GM06990 (cell line): ENCODE measurements at regions not wholly inside any gene's neighbourhood (a gene's known extent, or its start where the extent isn't known, plus 50 kb on each side); places are given as distances from the start of the nearest gene placed in this dataset.
A peak's percentile ranks its signal among the peaks of the same experiment; 100 is the strongest.

Experiments
- DNase-seq: peaks from one replicate; pipeline ENCODE4 v3.0.0-alpha.2; 2011; ENCODE audit not compliant: insufficient read length; ENCODE audit errors: extremely low read depth
- H3K27me3 ChIP-seq: replicated peaks from 2 replicates; pipeline ENCODE4 v1.6.0; 2011; ENCODE audit warnings: low read length; ENCODE audit not compliant: control insufficient read depth, insufficient read depth
- H3K36me3 ChIP-seq: 2 replicates; pipeline ENCODE4 v1.5.1; 2011; ENCODE audit warnings: low read length; ENCODE audit not compliant: control insufficient read depth, insufficient read depth
- H3K4me3 ChIP-seq: replicated peaks from 2 replicates; pipeline ENCODE4 v1.5.1; 2011; ENCODE audit warnings: low read depth, mild to moderate bottlenecking, control low read depth, low read length
- CTCF ChIP-seq: IDR thresholded peaks from 2 replicates; pipeline ENCODE4 v1.5.1; 2011; ENCODE audit warnings: low read length, control low read depth, mild to moderate bottlenecking, inconsistent platforms; ENCODE audit not compliant: insufficient read depth, poor library complexity, severe bottlenecking

- Histone ChIP-seq H3K36me3 (no peaks in the 10 kb centered on the region), H3K4me3 (no peak overlapping the region), H3K27me3 (no peaks in the 10 kb centered on the region; the same call in none of the 2 replicates)
- no peak for TF ChIP-seq CTCF
- DNase-seq = peak; percentile 3
Observed at GRCh38 chr18:60663060-60663989, 290.8 kb upstream of the MC4R start.

- no peak overlapping the region for H3K4me3 ChIP-seq
- no peaks in the 10 kb centered on the region; the same call in none of the 2 replicates for H3K27me3 ChIP-seq
- H3K36me3 ChIP-seq = no peaks in the 10 kb centered on the region
- no peak for DNase-seq
- TF ChIP-seq CTCF = no peak
Observed at GRCh38 chr18:60664736-60665135, 292.2 kb upstream of the MC4R start.

- H3K27me3 ChIP-seq = no peaks in the 10 kb centered on the region; the same call in 1 of the 2 replicates
- TF ChIP-seq CTCF = no peak
- no peak for DNase-seq
- no peak overlapping the region for H3K4me3 ChIP-seq
- no peaks in the 10 kb centered on the region for H3K36me3 ChIP-seq
Observed at GRCh38 chr18:60667016-60667415, 294.4 kb upstream of the MC4R start.

- Histone ChIP-seq H3K27me3 (no peaks in the 10 kb centered on the region; the same call in 1 of the 2 replicates), H3K4me3 (no peak overlapping the region), H3K36me3 (no peaks in the 10 kb centered on the region)
- TF ChIP-seq CTCF = peak; percentile 22
- DNase-seq = no peak
Observed at GRCh38 chr18:60668583-60668982, 296.0 kb upstream of the MC4R start.

GRCh38 chr18:60669938-60670337 is 297.4 kb upstream of the MC4R start:
- Histone ChIP-seq H3K36me3 (no peaks in the 10 kb centered on the region), H3K27me3 (no peaks in the 10 kb centered on the region; the same call in 1 of the 2 replicates), H3K4me3 (no peak overlapping the region)
- no peak for TF ChIP-seq CTCF
- no peak for DNase-seq

- Histone ChIP-seq H3K4me3 (no peak overlapping the region), H3K36me3 (no peaks in the 10 kb centered on the region), H3K27me3 (no peaks in the 10 kb centered on the region; the same call in 1 of the 2 replicates)
- no peak for TF ChIP-seq CTCF
- no peak for DNase-seq
Observed at GRCh38 chr18:60671021-60671420, 298.4 kb upstream of the MC4R start.
